Loucy (cell line): ENCODE measurements at regions not wholly inside any gene's neighbourhood (a gene's known extent, or its start where the extent isn't known, plus 50 kb on each side); places are given as distances from the start of the nearest gene placed in this dataset.

Source experiments
- H2AFZ ChIP-seq: fragments of 200-600 bp; sonication (generic); 2 replicates; pipeline ENCODE4 v1.6.0; 2016; ENCODE audit warnings: antibody characterized with exemption, mild to moderate bottlenecking, low read length, moderate library complexity
- H3F3A ChIP-seq: fragments of 200-600 bp; 2 replicates; pipeline ENCODE4 v1.6.0; 2016; ENCODE audit warnings: antibody characterized with exemption, low read depth, mild to moderate bottlenecking
- H3K27me3 ChIP-seq: fragments of 200-600 bp; sonication (generic); 2 replicates; pipeline ENCODE4 v1.6.1; 2014; ENCODE audit warnings: low read length, mild to moderate bottlenecking; ENCODE audit not compliant: insufficient read depth, poor library complexity, severe bottlenecking
- H3K36me3 ChIP-seq: fragments of 200-600 bp; sonication (generic); 2 replicates; pipeline ENCODE4 v1.6.1; 2016; ENCODE audit warnings: low read length; ENCODE audit not compliant: insufficient read depth
- H3K4me1 ChIP-seq: fragments of 200-600 bp; sonication (generic); 2 replicates; pipeline ENCODE4 v1.5.1; 2014; ENCODE audit warnings: low read length, mild to moderate bottlenecking; ENCODE audit not compliant: insufficient read depth, poor library complexity, severe bottlenecking
- H3K4me2 ChIP-seq: fragments of 200-600 bp; sonication (generic); 2 replicates; pipeline ENCODE4 v1.6.0; 2014; ENCODE audit warnings: antibody characterized with exemption, low read length, low read depth, mild to moderate bottlenecking; ENCODE audit not compliant: poor library complexity, severe bottlenecking
- H3K4me3 ChIP-seq: fragments of 200-600 bp; sonication (generic); 2 replicates; pipeline ENCODE4 v1.5.1; 2014; ENCODE audit warnings: low read length, mild to moderate bottlenecking, mixed read lengths; ENCODE audit not compliant: poor library complexity, severe bottlenecking
- H3K79me2 ChIP-seq: fragments of 200-600 bp; sonication (generic); 2 replicates; pipeline ENCODE4 v1.6.1; 2014; ENCODE audit warnings: low read length; ENCODE audit not compliant: insufficient read depth
- H3K9ac ChIP-seq: fragments of 200-600 bp; sonication (generic); 2 replicates; pipeline ENCODE4 v1.6.0; 2014; ENCODE audit warnings: mild to moderate bottlenecking, low read depth, low read length, moderate library complexity; ENCODE audit not compliant: poor library complexity, severe bottlenecking
- H3K9me2 ChIP-seq: fragments of 200-600 bp; sonication (generic); replicated peaks from 2 replicates; pipeline ENCODE4 v1.6.1; 2016; ENCODE audit warnings: low read depth, low read length, mixed read lengths
- H3K9me3 ChIP-seq: fragments of 200-600 bp; sonication (generic); 2 replicates; pipeline ENCODE4 v1.6.1; 2014; ENCODE audit warnings: mild to moderate bottlenecking, antibody characterized with exemption, low read length, low read depth; ENCODE audit not compliant: insufficient read depth
- H4K20me1 ChIP-seq: fragments of 200-600 bp; sonication (generic); 2 replicates; pipeline ENCODE4 v1.6.0; 2014; ENCODE audit warnings: antibody characterized with exemption, low read length, mild to moderate bottlenecking; ENCODE audit not compliant: insufficient read depth, poor library complexity, severe bottlenecking
- EZH2phosphoT487 ChIP-seq: fragments of 200-600 bp; IDR thresholded peaks from 2 replicates; pipeline ENCODE4 v1.6.1; 2018; ENCODE audit warnings: antibody characterized with exemption, mild to moderate bottlenecking, moderate library complexity, borderline replicate concordance
- TF ChIP-seq, protein P1 (sequence below): fragments of 200-600 bp; sonication (generic); conservative IDR thresholded peaks from 2 replicates; pipeline ENCODE4 v1.5.1; 2014; ENCODE audit warnings: mild to moderate bottlenecking, antibody characterized with exemption, low read length

DNA sequence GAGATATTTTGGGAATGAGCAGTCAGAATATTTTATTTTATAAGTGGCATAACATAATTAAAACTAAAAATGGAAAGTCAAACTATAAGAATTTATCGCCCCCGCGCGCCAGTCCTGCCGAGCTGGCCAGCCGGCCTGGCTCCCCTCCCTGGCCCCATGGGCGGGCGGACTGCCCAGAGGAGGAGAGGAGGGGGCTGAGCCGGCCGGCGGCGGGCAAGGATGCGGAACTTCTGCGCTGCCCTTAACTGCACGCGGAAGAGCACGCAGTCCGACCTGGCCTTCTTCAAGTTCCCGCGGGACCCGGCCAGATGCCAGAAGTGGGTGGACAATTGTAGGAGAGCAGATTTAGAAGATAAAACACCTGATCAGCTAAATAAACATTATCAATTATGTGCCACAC is 96.8 kb downstream of the DKK1 start:
- no peaks in the 10 kb centered on the region for H3K4me1 ChIP-seq
- no peak overlapping the region for H3K4me2 ChIP-seq
- no peaks in the 10 kb centered on the region for H3K9me3 ChIP-seq
- H3K79me2 ChIP-seq: no peaks in the 10 kb centered on the region
- no peak overlapping the region for H2AFZ ChIP-seq
- no peaks in the 10 kb centered on the region for H3F3A ChIP-seq
- TF ChIP-seq EZH2phosphoT487: no peak
- TF ChIP-seq, protein P1, sequence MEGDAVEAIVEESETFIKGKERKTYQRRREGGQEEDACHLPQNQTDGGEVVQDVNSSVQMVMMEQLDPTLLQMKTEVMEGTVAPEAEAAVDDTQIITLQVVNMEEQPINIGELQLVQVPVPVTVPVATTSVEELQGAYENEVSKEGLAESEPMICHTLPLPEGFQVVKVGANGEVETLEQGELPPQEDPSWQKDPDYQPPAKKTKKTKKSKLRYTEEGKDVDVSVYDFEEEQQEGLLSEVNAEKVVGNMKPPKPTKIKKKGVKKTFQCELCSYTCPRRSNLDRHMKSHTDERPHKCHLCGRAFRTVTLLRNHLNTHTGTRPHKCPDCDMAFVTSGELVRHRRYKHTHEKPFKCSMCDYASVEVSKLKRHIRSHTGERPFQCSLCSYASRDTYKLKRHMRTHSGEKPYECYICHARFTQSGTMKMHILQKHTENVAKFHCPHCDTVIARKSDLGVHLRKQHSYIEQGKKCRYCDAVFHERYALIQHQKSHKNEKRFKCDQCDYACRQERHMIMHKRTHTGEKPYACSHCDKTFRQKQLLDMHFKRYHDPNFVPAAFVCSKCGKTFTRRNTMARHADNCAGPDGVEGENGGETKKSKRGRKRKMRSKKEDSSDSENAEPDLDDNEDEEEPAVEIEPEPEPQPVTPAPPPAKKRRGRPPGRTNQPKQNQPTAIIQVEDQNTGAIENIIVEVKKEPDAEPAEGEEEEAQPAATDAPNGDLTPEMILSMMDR: no peak
- no peak overlapping the region for H3K9ac ChIP-seq
- no peaks in the 10 kb centered on the region for H4K20me1 ChIP-seq
- H3K9me2 ChIP-seq: no peaks in the 10 kb centered on the region
- no peaks in the 10 kb centered on the region for H3K27me3 ChIP-seq
- H3K36me3 ChIP-seq: no peaks in the 10 kb centered on the region
- H3K4me3 ChIP-seq: no peak overlapping the region

GRCh38 chr10:52419281-52419680 is 105.2 kb downstream of the DKK1 start:
- no peaks in the 10 kb centered on the region for H3K9me2 ChIP-seq
- no peaks in the 10 kb centered on the region for H3K27me3 ChIP-seq
- no peak overlapping the region for H3K4me3 ChIP-seq
- no peaks in the 10 kb centered on the region for H3F3A ChIP-seq
- H4K20me1 ChIP-seq: no peaks in the 10 kb centered on the region
- no peak overlapping the region for H3K9ac ChIP-seq
- H3K79me2 ChIP-seq: no peaks in the 10 kb centered on the region
- no peaks in the 10 kb centered on the region for H3K36me3 ChIP-seq
- H3K9me3 ChIP-seq: no peaks in the 10 kb centered on the region
- no peak overlapping the region for H3K4me2 ChIP-seq
- H2AFZ ChIP-seq: no peak overlapping the region
- TF ChIP-seq, protein P1: no peak
- no peak for TF ChIP-seq EZH2phosphoT487
- H3K4me1 ChIP-seq: no peaks in the 10 kb centered on the region

DNA sequence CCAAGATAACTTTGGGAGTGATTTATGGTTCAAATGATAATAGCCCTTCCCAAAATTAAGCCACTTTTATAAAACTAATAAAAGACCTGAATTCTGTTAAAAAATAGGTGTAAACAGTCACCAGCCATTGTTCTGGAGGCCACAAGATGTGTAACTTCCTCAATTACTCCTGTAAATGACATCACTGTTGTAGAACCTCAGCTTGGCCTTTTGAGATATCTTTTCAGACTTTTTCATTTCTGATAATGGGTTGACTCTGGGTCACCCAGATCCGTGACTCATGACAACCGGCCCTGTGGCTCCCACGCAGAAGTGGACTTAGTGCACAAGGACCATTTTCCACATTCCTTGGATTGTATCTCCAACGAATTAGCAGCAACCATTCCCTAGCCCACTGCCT is 106.6 kb downstream of the DKK1 start:
- H3F3A ChIP-seq: no peaks in the 10 kb centered on the region
- H3K9me3 ChIP-seq: no peaks in the 10 kb centered on the region
- H3K27me3 ChIP-seq: no peaks in the 10 kb centered on the region
- H3K4me3 ChIP-seq: no peak overlapping the region
- H3K79me2 ChIP-seq: no peaks in the 10 kb centered on the region
- no peaks in the 10 kb centered on the region for H3K9me2 ChIP-seq
- no peak overlapping the region for H3K4me2 ChIP-seq
- H2AFZ ChIP-seq: no peak overlapping the region
- H3K4me1 ChIP-seq: no peaks in the 10 kb centered on the region
- H4K20me1 ChIP-seq: no peaks in the 10 kb centered on the region
- H3K36me3 ChIP-seq: no peaks in the 10 kb centered on the region
- H3K9ac ChIP-seq: no peak overlapping the region
- no peak for TF ChIP-seq EZH2phosphoT487
- TF ChIP-seq, protein P1: no peak
